IMR-90 (cell line): ENCODE measurements at regions not wholly inside any gene's neighbourhood (a gene's known extent, or its start where the extent isn't known, plus 50 kb on each side); places are given as distances from the start of the nearest gene placed in this dataset.

ENCODE experiments used
- ATAC-seq: fragments of 200-7000 bp; cut with Tn5 transposase; 2 replicates; pipeline ENCODE4 v1.9.1; 2020; ENCODE audit warnings: low read depth, mild to moderate bottlenecking, moderate library complexity
- BruUV-seq: library from RNA; stranded (reverse); fragments of 400-500 nt; replicated peaks from 2 replicates; lab custom pipeline; 2021; lab: Mats Ljungman, UMichigan
- CTCF ChIA-PET: fragments of 300-600 bp; formaldehyde crosslinking; extraction: SDS; loops from one replicate; lab custom pipeline; 2021; ENCODE audit warnings: antibody characterized with exemption; lab: Yijun Ruan, JAX
- POLR2A ChIA-PET: fragments of 300-600 bp; sonication (Branson Sonifier 250); formaldehyde crosslinking; loops from one replicate; lab custom pipeline; 2022; ENCODE audit warnings: antibody characterized with exemption; ENCODE audit not compliant: unreplicated experiment; lab: Charles Lee
- DNase-seq: peaks from one replicate; pipeline ENCODE4 v3.0.0; 2013
- H2AFZ ChIP-seq: replicated peaks from 2 replicates; pipeline ENCODE3; 2013; ENCODE audit warnings: low read length, mild to moderate bottlenecking; ENCODE audit not compliant: poor library complexity
- H2AK5ac ChIP-seq: 2 replicates; pipeline ENCODE4 v1.6.1; 2013; ENCODE audit warnings: low read depth, low read length, inconsistent platforms
- H2AK9ac ChIP-seq: replicated peaks from 2 replicates; pipeline ENCODE3; 2013; ENCODE audit warnings: mild to moderate bottlenecking, low read depth, low read length, moderate library complexity; ENCODE audit not compliant: poor library complexity
- H2BK120ac ChIP-seq: 2 replicates; pipeline ENCODE4 v1.6.1; 2013; ENCODE audit warnings: low read depth, low read length, inconsistent platforms
- H2BK15ac ChIP-seq: 3 replicates; pipeline ENCODE4 v1.6.1; 2013; ENCODE audit warnings: low read depth, low read length, inconsistent platforms
- H2BK20ac ChIP-seq: 2 replicates; pipeline ENCODE4 v1.6.1; 2013; ENCODE audit warnings: low read depth, mild to moderate bottlenecking, inconsistent platforms, low read length, moderate library complexity
- H2BK5ac ChIP-seq: 2 replicates; pipeline ENCODE4 v1.6.1; 2013; ENCODE audit warnings: mild to moderate bottlenecking, low read depth, low read length, inconsistent platforms; ENCODE audit not compliant: poor library complexity, severe bottlenecking
- H3K14ac ChIP-seq: replicated peaks from 2 replicates; pipeline ENCODE4 v1.6.1; 2013; ENCODE audit warnings: low read depth, low read length, inconsistent platforms
- H3K18ac ChIP-seq: 2 replicates; pipeline ENCODE4 v1.6.1; 2013; ENCODE audit warnings: low read depth, low read length, control low read depth
- H3K23ac ChIP-seq: 2 replicates; pipeline ENCODE4 v1.6.1; 2013; ENCODE audit warnings: low read depth, low read length, inconsistent platforms
- H3K27ac ChIP-seq: 2 replicates; pipeline ENCODE4 v1.5.1; 2013; ENCODE audit warnings: mild to moderate bottlenecking, control low read depth, low read length; ENCODE audit not compliant: insufficient read depth
- H3K27me3 ChIP-seq: 2 replicates; pipeline ENCODE4 v1.6.1; 2013; ENCODE audit warnings: low read length; ENCODE audit not compliant: control insufficient read depth, insufficient read depth
- H3K36me3 ChIP-seq: 2 replicates; pipeline ENCODE4 v1.6.1; 2013; ENCODE audit warnings: low read length, mixed read lengths; ENCODE audit not compliant: control insufficient read depth, insufficient read depth
- H3K4ac ChIP-seq: 2 replicates; pipeline ENCODE4 v1.6.1; 2013; ENCODE audit warnings: low read depth, low read length, inconsistent platforms
- H3K4me1 ChIP-seq: 2 replicates; pipeline ENCODE4 v1.6.1; 2013; ENCODE audit warnings: low read length, mixed read lengths; ENCODE audit not compliant: control insufficient read depth, insufficient read depth
- H3K4me2 ChIP-seq: 2 replicates; pipeline ENCODE4 v1.6.1; 2013; ENCODE audit warnings: low read depth, mild to moderate bottlenecking, control low read depth, low read length, moderate library complexity
- H3K4me3 ChIP-seq: 2 replicates; pipeline ENCODE4 v1.5.1; 2013; ENCODE audit warnings: low read depth, mild to moderate bottlenecking, control low read depth, low read length, moderate library complexity; ENCODE audit not compliant: insufficient read depth
- H3K56ac ChIP-seq: 2 replicates; pipeline ENCODE4 v1.6.1; 2013; ENCODE audit warnings: low read length, inconsistent platforms; ENCODE audit not compliant: insufficient read depth; ENCODE audit errors: extremely low read depth
- H3K79me1 ChIP-seq, 2 experiments: 2 replicates each; pipeline ENCODE4 v1.6.1; 2013; ENCODE audit warnings: low read length in 2 of 2, inconsistent platforms in 1 of 2, low read depth in 1 of 2
- H3K9ac ChIP-seq: 2 replicates; pipeline ENCODE4 v1.6.1; 2013; ENCODE audit warnings: low read depth, low read length, control low read depth
- H3K9me1 ChIP-seq: 2 replicates; pipeline ENCODE4 v1.6.1; 2013; ENCODE audit warnings: low read length, inconsistent platforms; ENCODE audit not compliant: insufficient read depth
- H3K9me3 ChIP-seq: 2 replicates; pipeline ENCODE4 v1.6.1; 2013; ENCODE audit warnings: low read length; ENCODE audit not compliant: control insufficient read depth, insufficient read depth
- H4K20me1 ChIP-seq: 2 replicates; pipeline ENCODE4 v1.6.1; 2013; ENCODE audit warnings: low read length, inconsistent platforms; ENCODE audit not compliant: insufficient read depth
- H4K5ac ChIP-seq: 2 replicates; pipeline ENCODE4 v1.6.1; 2013; ENCODE audit warnings: mild to moderate bottlenecking, low read depth, low read length, control low read depth
- H4K8ac ChIP-seq, 2 experiments: 2 replicates each; pipeline ENCODE4 v1.6.1; 2013; ENCODE audit warnings: low read depth in 2 of 2, low read length in 2 of 2, control low read depth in 1 of 2, inconsistent platforms in 1 of 2
- H4K91ac ChIP-seq: 2 replicates; pipeline ENCODE4 v1.6.1; 2013; ENCODE audit warnings: low read depth, low read length, inconsistent platforms; ENCODE audit not compliant: insufficient read depth
- CEBPB ChIP-seq: IDR thresholded peaks from 2 replicates; pipeline ENCODE4 v1.6.1; 2012; ENCODE audit warnings: low read depth, low read length, improper control_type of control experiment
- MAFK ChIP-seq: IDR thresholded peaks from 2 replicates; pipeline ENCODE4 v1.6.1; 2012; ENCODE audit warnings: low read depth, low read length, improper control_type of control experiment
- WGBS, 2 experiments: methylation state at CpG; one replicate each; pipeline versions ENCODE4 v1.1.5 to v1.1.7; 2013; ENCODE audit warnings: missing lambda C conversion rate in 2 of 2; ENCODE audit not compliant: insufficient read length in 1 of 2; ENCODE audit errors: extremely low coverage in 2 of 2; 5-methylcytosine and 5-hydroxymethylcytosine counted together
- dilution Hi-C: fragments of 300-500 bp; cut with HindIII; formaldehyde crosslinking; loops from one replicate; pipeline ENCODE4 v1.14.3; 2018; ENCODE audit warnings: low sequenced_read_pairs; ENCODE audit not compliant: unreplicated experiment
- in situ Hi-C: fragments of 300-500 bp; cut with MboI; formaldehyde crosslinking; loops from 3 replicates; pipeline ENCODE4 v1.14.3; 2019; ENCODE audit warnings: low sequenced_read_pairs, inconsistent platforms, mixed read lengths
- intact Hi-C: fragments of 100-400 bp; cut with micrococcal nuclease; formaldehyde crosslinking; loops from 2 replicates; pipeline ENCODE4 v1.10.0; 2022

DNA sequence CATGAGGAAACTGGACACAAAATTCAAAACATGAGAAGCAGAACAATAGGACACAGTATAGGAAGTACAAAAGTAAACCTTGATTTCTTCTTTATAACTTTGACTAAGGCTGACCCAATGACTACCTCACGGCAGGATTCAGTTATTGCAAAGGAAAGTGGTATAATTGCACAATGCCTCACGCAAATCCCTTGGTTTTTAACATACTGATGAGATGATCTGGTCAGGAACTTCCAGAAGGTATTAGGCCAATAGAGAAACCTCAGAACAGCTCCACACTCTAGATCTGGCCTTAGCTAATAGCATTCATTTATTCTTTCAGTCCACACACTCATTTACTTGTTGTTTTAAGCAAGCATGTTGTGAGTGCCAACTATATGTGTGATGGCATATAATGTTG is 1526.9 kb upstream of the ACVR2A start:
- H2BK20ac ChIP-seq = peak overlapping the region; percentile 45; the same call in 1 of the 2 replicates
- no peak overlapping the region for H3K4ac ChIP-seq
- H3K14ac ChIP-seq = no peak overlapping the region
- H3K4me1 ChIP-seq = peaks cover 6% of the 10 kb centered on the region
- no peak overlapping the region for H4K91ac ChIP-seq
- ChIA-PET POLR2A (no interaction called here), CTCF (no interaction called here)
- no peak overlapping the region for H3K4me3 ChIP-seq
- TF ChIP-seq CEBPB (peak; percentile 99), MAFK (no peak)
- DNase-seq (peak; percentile 93), ATAC-seq (peak; percentile 78)
- no peak overlapping the region for H2AK5ac ChIP-seq
- H3K18ac ChIP-seq = peak overlapping the region; percentile 85; the same call in 1 of the 2 replicates
- no peaks in the 10 kb centered on the region for H3K36me3 ChIP-seq
- no peak overlapping the region for H2AK9ac ChIP-seq
- no peak overlapping the region; the same call in 1 of the 2 replicates for H4K5ac ChIP-seq
- H3K23ac ChIP-seq = no peak overlapping the region
- H3K4me2 ChIP-seq = peak overlapping the region; percentile 40; the same call in 1 of the 2 replicates
- no peaks in the 10 kb centered on the region for H3K9me1 ChIP-seq
- H2BK15ac ChIP-seq = no peak overlapping the region
- H3K9ac ChIP-seq = no peak overlapping the region
- intact Hi-C loops (loop anchor here (5.0 to 10.0 kb wide), 2 partner anchors 194 to 313 kb away; no protein-coding TSS in a partner anchor), in situ Hi-C loops (loop anchor here (25.0 kb wide), 1 partner anchor 1806 kb away; the partner anchor contains the start of gene ZEB2), dilution Hi-C loops (no loop called here)
- H3K56ac ChIP-seq = no peak overlapping the region
- H3K9me3 ChIP-seq = no peaks in the 10 kb centered on the region
- peak overlapping the region; percentile 60 for H2BK5ac ChIP-seq
- H2AFZ ChIP-seq = no peak overlapping the region
- WGBS, 2 experiments = no CpG with 5 or more reads among the region's 2 CpGs
- H2BK120ac ChIP-seq = peak overlapping the region; percentile 38; the same call in 1 of the 2 replicates
- no peaks in the 10 kb centered on the region for H3K27me3 ChIP-seq
- H3K27ac ChIP-seq = no peak overlapping the region
- no peaks in the 10 kb centered on the region for H3K79me1 ChIP-seq
- no TSS peak for BruUV-seq
- H4K20me1 ChIP-seq = no peaks in the 10 kb centered on the region
- H4K8ac ChIP-seq = peak overlapping the region in 1 of 2 experiments; percentile 39; a peak in 1 of 4 replicates
